SK-N-SH (cell line): ENCODE measurements at regions not wholly inside any gene's neighbourhood (a gene's known extent, or its start where the extent isn't known, plus 50 kb on each side); places are given as distances from the start of the nearest gene placed in this dataset.

Experiments used
- CTCF ChIP-seq: fragments of 200-600 bp; sonication (generic); IDR thresholded peaks from 2 replicates; pipeline ENCODE4 v1.6.1; 2017; ENCODE audit warnings: antibody characterized with exemption, mild to moderate bottlenecking, moderate library complexity
- EP300 ChIP-seq, 2 experiments: IDR thresholded peaks; 2 replicates each; pipeline versions ENCODE4 v1.4.0 to v1.6.1; 2012; ENCODE audit warnings: borderline replicate concordance in 1 of 2, low read depth in 1 of 2, low read length in 1 of 2
- EZH2phosphoT487 ChIP-seq: fragments of 200-600 bp; sonication (generic); IDR thresholded peaks from 2 replicates; pipeline ENCODE4 v1.6.1; 2017; ENCODE audit warnings: low read depth, mixed run types, mild to moderate bottlenecking, antibody characterized with exemption, moderate library complexity, borderline replicate concordance
- GATA2 ChIP-seq: sonication (generic); formaldehyde crosslinking; IDR thresholded peaks from 2 replicates; pipeline ENCODE4 v1.5.0; 2020; ENCODE audit warnings: mild to moderate bottlenecking, missing genetic modification reagents
- NFIC ChIP-seq: IDR thresholded peaks from 2 replicates; pipeline ENCODE4 v1.4.0; 2012; ENCODE audit warnings: borderline replicate concordance
- PBX3 ChIP-seq: IDR thresholded peaks from 2 replicates; pipeline ENCODE4; 2012
- REST ChIP-seq: IDR thresholded peaks from 2 replicates; pipeline ENCODE4 v1.6.1; 2012; ENCODE audit warnings: mild to moderate bottlenecking, low read depth, low read length, moderate library complexity
- USF2 ChIP-seq: fragments of 150-350 bp; IDR thresholded peaks from 2 replicates; pipeline ENCODE4 v1.6.1; 2017; ENCODE audit warnings: antibody characterized with exemption, low read length, low read depth, borderline replicate concordance
- YY1 ChIP-seq: IDR thresholded peaks from 2 replicates; pipeline ENCODE4 v1.4.0; 2012; ENCODE audit warnings: low read depth, mild to moderate bottlenecking

- TF ChIP-seq USF2 (no peak), EP300 (IDR thresholded peaks at IDR 0.05; ENCODE audit: borderline replicate concordance in 1 of 2, low read depth in 1 of 2, low read length in 1 of 2) (no peak), CTCF (no peak), NFIC (no peak), PBX3 (no peak), YY1 (no peak), GATA2 (CRISPR knock-in tag) (no peak), EZH2phosphoT487 (no peak), REST (no peak)
These were observed 190.9 kb upstream of the TBL1XR1 start for GRCh38 chr3:177388209-177388608.
